Smooth muscle cell (in vitro differentiated cells): ENCODE measurements at regions not wholly inside any gene's neighbourhood (a gene's known extent, or its start where the extent isn't known, plus 50 kb on each side); places are given as distances from the start of the nearest gene placed in this dataset.

ENCODE experiments used
- DNase-seq: peaks from one replicate; lab custom pipeline; 2025; ENCODE audit not compliant: unreplicated experiment; lab: John Stamatoyannopoulos, UW
- H2AFZ ChIP-seq: fragments of 200-600 bp; sonication (generic); 2 replicates; pipeline ENCODE4 v1.6.0; 2016; ENCODE audit warnings: antibody characterized with exemption, low read depth, mild to moderate bottlenecking
- H3F3A ChIP-seq: fragments of 200-600 bp; sonication (generic); 2 replicates; pipeline ENCODE4 v1.6.0; 2017; ENCODE audit warnings: antibody characterized with exemption, low read depth
- H3K27ac ChIP-seq: fragments of 200-600 bp; sonication (generic); 2 replicates; pipeline ENCODE4 v1.5.1; 2016; ENCODE audit warnings: low read depth, mild to moderate bottlenecking
- H3K27me3 ChIP-seq: fragments of 200-600 bp; sonication (generic); 2 replicates; pipeline ENCODE4 v1.6.1; 2016; ENCODE audit warnings: low read depth, mild to moderate bottlenecking
- H3K36me3 ChIP-seq: fragments of 200-600 bp; sonication (generic); 2 replicates; pipeline ENCODE4 v1.5.1; 2016; ENCODE audit warnings: low read depth
- H3K4me1 ChIP-seq: fragments of 200-600 bp; sonication (generic); 2 replicates; pipeline ENCODE4 v1.5.1; 2016; ENCODE audit warnings: low read depth
- H3K4me2 ChIP-seq: fragments of 200-600 bp; sonication (generic); 2 replicates; pipeline ENCODE4 v1.6.0; 2016; ENCODE audit warnings: mild to moderate bottlenecking
- H3K4me3 ChIP-seq: fragments of 200-600 bp; sonication (generic); 2 replicates; pipeline ENCODE4 v1.5.1; 2016; ENCODE audit warnings: mild to moderate bottlenecking
- H3K79me2 ChIP-seq: fragments of 200-600 bp; sonication (generic); 2 replicates; pipeline ENCODE4 v1.6.0; 2016; ENCODE audit warnings: low read depth, mild to moderate bottlenecking
- H3K9ac ChIP-seq: fragments of 200-600 bp; sonication (generic); 2 replicates; pipeline ENCODE4 v1.6.0; 2016; ENCODE audit warnings: low read depth
- H3K9me3 ChIP-seq: fragments of 200-600 bp; sonication (generic); replicated peaks from 2 replicates; pipeline ENCODE4 v1.5.1; 2016; ENCODE audit warnings: low read depth
- H4K20me1 ChIP-seq: fragments of 200-600 bp; sonication (generic); 2 replicates; pipeline ENCODE4 v1.6.0; 2016; ENCODE audit warnings: low read depth
- WGBS: methylation state at CpG from one replicate; pipeline ENCODE4 v1.1.7; 2016; ENCODE audit warnings: low lambda C conversion rate; 5-methylcytosine and 5-hydroxymethylcytosine counted together
- TF ChIP-seq, protein P1 (sequence below): fragments of 200-600 bp; sonication (generic); IDR thresholded peaks from 2 replicates; pipeline ENCODE4 v1.5.1; 2017; ENCODE audit warnings: borderline replicate concordance, mild to moderate bottlenecking, antibody characterized with exemption; ENCODE audit not compliant: insufficient read depth, poor library complexity, severe bottlenecking

DNA sequence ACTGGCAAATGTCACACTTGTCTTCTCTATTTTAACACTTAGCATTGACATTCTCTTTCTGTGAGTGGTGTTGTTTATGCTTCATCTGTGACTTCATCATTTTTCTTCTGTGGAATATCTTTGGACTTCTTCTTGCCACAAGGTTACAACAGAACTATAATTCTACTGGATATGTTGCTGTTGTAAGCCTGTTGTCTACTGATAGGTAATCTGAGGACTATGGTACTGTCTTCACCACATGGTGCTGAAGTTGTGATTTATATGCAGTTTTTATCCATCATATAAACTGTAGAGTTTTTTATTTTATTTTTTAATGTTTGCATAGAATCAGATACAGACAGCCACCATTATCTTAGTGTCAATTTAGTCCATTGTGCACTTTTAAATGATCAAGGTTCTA lies 622.2 kb upstream of the CNTN5 start:
- Histone ChIP-seq H4K20me1 (no peaks in the 10 kb centered on the region), H3K9me3 (no peaks in the 10 kb centered on the region), H3K9ac (no peak overlapping the region), H3K27me3 (no peaks in the 10 kb centered on the region), H2AFZ (no peak overlapping the region), H3K4me1 (no peaks in the 10 kb centered on the region), H3K27ac (no peak overlapping the region), H3F3A (no peaks in the 10 kb centered on the region), H3K4me3 (no peak overlapping the region), H3K79me2 (no peaks in the 10 kb centered on the region), H3K36me3 (no peaks in the 10 kb centered on the region), H3K4me2 (no peak overlapping the region)
- TF ChIP-seq, protein P1, sequence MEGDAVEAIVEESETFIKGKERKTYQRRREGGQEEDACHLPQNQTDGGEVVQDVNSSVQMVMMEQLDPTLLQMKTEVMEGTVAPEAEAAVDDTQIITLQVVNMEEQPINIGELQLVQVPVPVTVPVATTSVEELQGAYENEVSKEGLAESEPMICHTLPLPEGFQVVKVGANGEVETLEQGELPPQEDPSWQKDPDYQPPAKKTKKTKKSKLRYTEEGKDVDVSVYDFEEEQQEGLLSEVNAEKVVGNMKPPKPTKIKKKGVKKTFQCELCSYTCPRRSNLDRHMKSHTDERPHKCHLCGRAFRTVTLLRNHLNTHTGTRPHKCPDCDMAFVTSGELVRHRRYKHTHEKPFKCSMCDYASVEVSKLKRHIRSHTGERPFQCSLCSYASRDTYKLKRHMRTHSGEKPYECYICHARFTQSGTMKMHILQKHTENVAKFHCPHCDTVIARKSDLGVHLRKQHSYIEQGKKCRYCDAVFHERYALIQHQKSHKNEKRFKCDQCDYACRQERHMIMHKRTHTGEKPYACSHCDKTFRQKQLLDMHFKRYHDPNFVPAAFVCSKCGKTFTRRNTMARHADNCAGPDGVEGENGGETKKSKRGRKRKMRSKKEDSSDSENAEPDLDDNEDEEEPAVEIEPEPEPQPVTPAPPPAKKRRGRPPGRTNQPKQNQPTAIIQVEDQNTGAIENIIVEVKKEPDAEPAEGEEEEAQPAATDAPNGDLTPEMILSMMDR: no peak
- DNase-seq: no peak

DNA sequence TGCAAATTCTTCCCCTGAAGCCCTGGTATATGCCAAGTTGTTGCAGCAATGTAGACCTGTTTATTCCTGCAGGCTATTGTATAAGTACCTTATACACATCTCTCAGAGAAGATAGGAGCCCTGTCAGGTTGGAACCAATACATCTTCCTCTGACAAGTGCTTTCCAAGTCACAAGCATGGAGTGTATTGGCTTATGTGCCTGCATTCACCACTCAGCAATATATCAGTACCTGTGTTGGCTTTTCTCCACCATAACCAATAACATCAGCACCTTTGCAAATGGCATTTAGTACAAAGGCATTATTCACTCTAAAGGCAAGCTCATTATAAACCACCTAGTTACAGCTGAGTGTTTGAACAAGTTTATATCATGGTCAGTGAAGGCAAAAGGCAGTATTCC lies 611.7 kb upstream of the CNTN5 start:
- TF ChIP-seq, protein P1: no peak
- no peaks in the 10 kb centered on the region for H3K9me3 ChIP-seq

DNA sequence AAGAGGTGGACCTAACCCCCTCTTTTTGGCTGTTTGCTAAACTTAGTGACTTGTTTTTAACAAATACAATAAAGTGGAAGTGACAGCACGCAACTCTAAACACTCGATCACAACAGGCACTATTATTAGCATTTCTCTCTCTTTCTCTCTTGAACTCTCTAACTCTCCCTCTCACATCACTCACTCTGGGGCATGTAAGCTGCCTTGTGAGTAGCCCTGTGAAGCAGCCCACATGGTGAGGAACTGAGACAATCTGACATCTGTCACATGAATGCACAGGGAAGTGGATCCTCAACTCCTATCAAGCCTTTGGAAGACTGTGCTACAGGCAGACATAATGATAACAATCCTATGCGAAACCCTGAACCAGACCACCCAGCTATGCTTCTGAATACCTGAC lies 609.0 kb upstream of the CNTN5 start:
- DNase-seq: no peak

More for the DNA sequence above, 611.7 kb upstream of the CNTN5 start:
- Histone ChIP-seq H3K4me3 (no peak overlapping the region), H3K9ac (no peak overlapping the region), H3F3A (no peaks in the 10 kb centered on the region), H4K20me1 (no peaks in the 10 kb centered on the region), H3K79me2 (no peaks in the 10 kb centered on the region), H3K4me2 (no peak overlapping the region), H3K27me3 (no peaks in the 10 kb centered on the region), H3K4me1 (no peaks in the 10 kb centered on the region), H3K27ac (no peak overlapping the region), H2AFZ (no peak overlapping the region), H3K36me3 (no peaks in the 10 kb centered on the region)
- no peak for DNase-seq

DNA sequence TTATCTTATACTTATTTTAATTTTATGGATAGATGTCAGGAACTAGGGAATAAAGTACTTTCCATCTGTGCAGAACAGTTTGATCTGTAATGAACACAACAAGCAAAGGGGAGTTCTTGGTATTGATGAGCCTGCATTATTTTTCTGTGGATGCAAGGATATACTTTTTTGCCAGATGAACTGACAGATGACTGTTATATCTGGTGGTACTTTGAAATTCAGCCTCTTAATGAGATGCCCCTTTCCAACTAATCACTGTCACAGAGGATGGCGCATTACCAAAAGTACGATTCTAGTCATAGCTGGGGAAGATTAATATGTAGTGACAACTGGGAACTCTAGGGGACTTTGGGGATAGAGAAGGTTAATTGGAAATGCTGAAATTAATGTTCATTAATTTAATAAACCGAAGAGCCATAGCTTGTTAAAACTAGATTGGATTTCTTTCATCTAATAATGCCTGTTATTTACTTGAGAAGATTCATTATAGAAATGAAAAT lies 603.4 kb upstream of the CNTN5 start:
- H3K9ac ChIP-seq: no peak overlapping the region
- H3K4me3 ChIP-seq: no peak overlapping the region
- WGBS: 96% methylated on average over 3 of the region's 3 CpGs
- H3K4me2 ChIP-seq: no peak overlapping the region
- TF ChIP-seq, protein P1: no peak
- no peak for DNase-seq
- H3K9me3 ChIP-seq: no peaks in the 10 kb centered on the region
- H3K27ac ChIP-seq: no peak overlapping the region
- H3K79me2 ChIP-seq: no peaks in the 10 kb centered on the region
- H3K36me3 ChIP-seq: no peaks in the 10 kb centered on the region
- H2AFZ ChIP-seq: no peak overlapping the region
- H3K4me1 ChIP-seq: no peaks in the 10 kb centered on the region
- no peaks in the 10 kb centered on the region for H3K27me3 ChIP-seq
- no peaks in the 10 kb centered on the region for H4K20me1 ChIP-seq
- no peaks in the 10 kb centered on the region for H3F3A ChIP-seq

More for the DNA sequence above, 609.0 kb upstream of the CNTN5 start:
- H3K9me3 ChIP-seq: no peaks in the 10 kb centered on the region
- no peaks in the 10 kb centered on the region for H3K79me2 ChIP-seq
- 93% methylated on average over 3 of the region's 3 CpGs for WGBS
- no peaks in the 10 kb centered on the region for H3K27me3 ChIP-seq
- H3K9ac ChIP-seq: no peak overlapping the region
- no peak overlapping the region for H2AFZ ChIP-seq
- H3F3A ChIP-seq: no peaks in the 10 kb centered on the region
- H3K4me2 ChIP-seq: no peak overlapping the region
- no peak overlapping the region for H3K27ac ChIP-seq
- no peaks in the 10 kb centered on the region for H3K36me3 ChIP-seq
- H3K4me1 ChIP-seq: no peaks in the 10 kb centered on the region
- no peak overlapping the region for H3K4me3 ChIP-seq
- no peaks in the 10 kb centered on the region for H4K20me1 ChIP-seq
- TF ChIP-seq, protein P1: no peak
